ENCODE measurements at regions not wholly inside any gene's neighbourhood (a gene's known extent, or its start where the extent isn't known, plus 50 kb on each side); places are given as distances from the start of the nearest gene placed in this dataset.
A peak's percentile ranks its signal among the peaks of the same experiment; 100 is the strongest.

DNA sequence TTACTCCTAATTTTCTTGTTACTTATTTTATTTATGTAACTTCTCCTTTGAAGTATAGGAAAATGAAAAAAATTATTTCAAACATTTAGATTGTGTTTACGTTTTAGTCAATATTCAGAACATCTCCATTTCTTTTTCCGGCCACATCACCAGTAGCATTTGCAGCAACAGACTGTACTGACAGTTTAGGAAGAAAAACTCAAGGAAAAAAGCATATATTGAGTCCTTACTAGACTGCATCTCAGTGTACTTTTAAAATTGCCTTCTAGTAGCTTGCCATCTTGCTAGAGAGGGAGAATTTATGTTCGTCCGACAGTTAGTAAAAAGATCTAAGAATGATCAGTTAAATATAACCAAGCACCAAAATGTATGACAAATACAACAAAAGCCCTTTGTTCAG is 625.0 kb upstream of the MIS18BP1 start:
- Histone ChIP-seq H3K9me3 (no peaks in the 10 kb centered on the region), H3K4me3 (replicated peaks in 1 of 3) (no peak overlapping the region), H3K4me1 (no peaks in the 10 kb centered on the region), H3K27ac (no peak overlapping the region), H3K27me3 (no peaks in the 10 kb centered on the region), H3K36me3 (no peaks in the 10 kb centered on the region)
- intact Hi-C loops (cut with DNase I): no loop called here
- DNase-seq: no peak
- TF ChIP-seq POLR2A (IDR thresholded peaks at IDR 0.05): no peak
- TF ChIP-seq, protein P1, sequence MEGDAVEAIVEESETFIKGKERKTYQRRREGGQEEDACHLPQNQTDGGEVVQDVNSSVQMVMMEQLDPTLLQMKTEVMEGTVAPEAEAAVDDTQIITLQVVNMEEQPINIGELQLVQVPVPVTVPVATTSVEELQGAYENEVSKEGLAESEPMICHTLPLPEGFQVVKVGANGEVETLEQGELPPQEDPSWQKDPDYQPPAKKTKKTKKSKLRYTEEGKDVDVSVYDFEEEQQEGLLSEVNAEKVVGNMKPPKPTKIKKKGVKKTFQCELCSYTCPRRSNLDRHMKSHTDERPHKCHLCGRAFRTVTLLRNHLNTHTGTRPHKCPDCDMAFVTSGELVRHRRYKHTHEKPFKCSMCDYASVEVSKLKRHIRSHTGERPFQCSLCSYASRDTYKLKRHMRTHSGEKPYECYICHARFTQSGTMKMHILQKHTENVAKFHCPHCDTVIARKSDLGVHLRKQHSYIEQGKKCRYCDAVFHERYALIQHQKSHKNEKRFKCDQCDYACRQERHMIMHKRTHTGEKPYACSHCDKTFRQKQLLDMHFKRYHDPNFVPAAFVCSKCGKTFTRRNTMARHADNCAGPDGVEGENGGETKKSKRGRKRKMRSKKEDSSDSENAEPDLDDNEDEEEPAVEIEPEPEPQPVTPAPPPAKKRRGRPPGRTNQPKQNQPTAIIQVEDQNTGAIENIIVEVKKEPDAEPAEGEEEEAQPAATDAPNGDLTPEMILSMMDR (IDR thresholded peaks at IDR 0.05): no peak
- WGBS, 2 donors: 85 to 93% methylated on average over 4 of the region's 4 CpGs

DNA sequence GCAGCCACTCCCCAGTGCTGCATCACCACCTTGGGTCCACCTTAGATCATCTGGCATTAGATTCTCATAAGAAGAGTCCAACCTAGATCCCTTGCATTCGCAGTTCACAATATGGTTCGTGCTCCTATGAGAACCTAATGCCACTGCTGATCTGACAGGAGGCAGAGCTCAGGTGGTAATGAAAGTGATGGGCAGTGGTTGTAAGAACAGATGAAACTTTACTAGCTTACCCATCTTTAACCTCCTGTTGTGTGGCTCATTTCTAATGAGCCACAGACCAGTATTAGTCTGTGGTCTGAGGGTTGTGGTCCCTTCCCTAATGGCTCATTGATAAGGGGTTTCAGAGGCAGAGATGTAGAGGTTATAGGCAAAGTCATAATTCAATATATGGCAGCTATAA is 615.9 kb upstream of the MIS18BP1 start:
- no peaks in the 10 kb centered on the region for H3K4me1 ChIP-seq
- H3K27me3 ChIP-seq: no peaks in the 10 kb centered on the region
- no peak for TF ChIP-seq POLR2A (IDR thresholded peaks at IDR 0.05)
- TF ChIP-seq, protein P1 (IDR thresholded peaks at IDR 0.05): no peak
- H3K9me3 ChIP-seq: no peaks in the 10 kb centered on the region
- no peak overlapping the region for H3K27ac ChIP-seq
- H3K4me3 ChIP-seq (replicated peaks in 1 of 3): no peak overlapping the region
- WGBS, 2 donors: 87 to 90% methylated on average over 2 of the region's 2 CpGs
- intact Hi-C loops (cut with DNase I): no loop called here
- H3K36me3 ChIP-seq: no peaks in the 10 kb centered on the region
- no peak for DNase-seq

DNA sequence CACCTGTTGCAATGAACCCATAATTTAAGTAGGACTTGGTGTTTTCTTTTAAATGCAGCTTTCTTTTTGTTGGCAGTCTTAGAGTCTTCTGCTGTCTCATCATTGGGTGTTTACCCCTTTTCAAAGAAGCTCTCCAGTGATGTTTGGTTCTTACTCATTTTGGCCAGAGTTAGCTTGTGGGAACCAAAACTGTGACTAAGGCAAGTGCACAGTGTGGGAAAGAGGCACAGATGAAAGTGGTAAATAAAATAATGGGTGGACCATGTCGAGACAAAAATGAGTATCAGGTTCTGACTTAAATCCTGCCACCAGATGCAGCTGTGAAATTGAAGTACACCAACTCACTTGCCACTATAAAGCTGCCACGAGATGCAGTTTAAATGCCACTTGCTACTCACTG is 615.4 kb upstream of the MIS18BP1 start:
- no peaks in the 10 kb centered on the region for H3K4me1 ChIP-seq
- intact Hi-C loops (cut with DNase I): no loop called here

DNA sequence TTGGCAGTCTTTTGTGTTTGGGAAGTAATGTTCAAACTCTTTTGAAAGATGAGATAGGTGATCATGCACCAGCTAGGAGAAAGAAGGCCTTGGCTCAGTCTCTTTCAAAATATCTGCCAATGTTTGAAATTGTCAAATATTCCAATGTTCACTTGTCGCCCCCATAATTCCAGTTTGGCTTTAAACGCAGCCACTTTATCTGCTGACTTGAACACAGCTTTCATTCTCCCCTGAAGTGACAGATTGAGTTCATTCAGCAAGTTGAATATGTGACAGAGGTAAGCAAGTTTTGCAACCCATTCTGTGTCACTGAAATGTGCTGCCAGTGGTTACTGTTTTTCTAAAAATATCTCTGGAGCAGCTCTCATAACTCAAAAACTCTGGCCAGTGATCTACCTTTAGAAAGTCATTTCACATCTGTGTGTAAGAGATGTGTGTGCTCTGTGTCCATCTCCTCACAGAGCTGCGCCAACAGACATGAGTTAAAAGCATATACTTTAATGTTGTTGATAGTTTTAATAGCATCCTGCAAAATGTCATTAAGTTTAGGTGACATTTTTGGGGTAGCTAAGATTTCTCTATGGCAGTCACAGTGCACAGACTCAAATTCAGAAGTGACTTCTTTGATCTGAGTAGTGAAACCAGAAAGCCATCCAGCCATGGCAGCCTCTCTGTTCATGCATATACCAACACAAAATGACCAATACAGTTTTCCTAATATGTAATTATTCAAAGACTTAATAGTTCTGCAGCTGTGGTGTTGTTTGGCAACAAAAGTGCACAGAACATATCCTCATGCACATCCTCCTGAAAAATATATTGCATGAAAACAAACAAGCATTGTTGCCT is 614.3 kb upstream of the MIS18BP1 start:
- Histone ChIP-seq H3K4me1 (no peaks in the 10 kb centered on the region), H3K9me3 (no peaks in the 10 kb centered on the region), H3K4me3 (replicated peaks in 1 of 3) (no peak overlapping the region), H3K27ac (no peak overlapping the region), H3K27me3 (no peaks in the 10 kb centered on the region), H3K36me3 (no peaks in the 10 kb centered on the region)
- no peak for DNase-seq
- intact Hi-C loops (cut with DNase I): no loop called here
- TF ChIP-seq POLR2A (IDR thresholded peaks at IDR 0.05): no peak
- TF ChIP-seq, protein P1 (IDR thresholded peaks at IDR 0.05): no peak
- WGBS, 2 donors: 92 to 94% methylated on average over 3 of the region's 3 CpGs

More for the DNA sequence above, 615.4 kb upstream of the MIS18BP1 start:
- Histone ChIP-seq H3K36me3 (no peaks in the 10 kb centered on the region), H3K4me3 (replicated peaks in 1 of 3) (no peak overlapping the region), H3K9me3 (no peaks in the 10 kb centered on the region), H3K27me3 (no peaks in the 10 kb centered on the region), H3K27ac (no peak overlapping the region)
- no peak for TF ChIP-seq POLR2A (IDR thresholded peaks at IDR 0.05)
- TF ChIP-seq, protein P1 (IDR thresholded peaks at IDR 0.05): no peak
- WGBS, 2 donors: 30 to 55% methylated on average over 2 of the region's 2 CpGs
- DNase-seq: no peak

DNA sequence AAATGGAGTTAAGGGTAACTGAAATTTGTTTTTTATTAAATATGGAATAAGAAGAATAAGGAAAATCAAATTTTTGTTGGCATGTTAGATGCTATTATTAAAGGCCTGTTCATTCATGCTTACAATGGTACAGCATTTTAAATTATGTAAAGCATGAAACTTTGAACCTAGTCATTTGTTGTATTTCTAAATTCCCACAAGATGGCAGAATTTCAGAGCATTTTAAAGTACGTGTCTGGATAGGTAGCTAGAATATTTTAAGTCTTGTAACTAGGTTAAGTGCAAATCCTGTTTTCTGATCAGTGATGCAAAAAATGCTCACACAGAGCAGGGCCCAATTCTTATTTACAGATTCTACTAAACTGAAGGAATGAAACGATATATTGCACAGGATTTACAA is 585.6 kb upstream of the MIS18BP1 start:
- no peaks in the 10 kb centered on the region for H3K9me3 ChIP-seq
- 13 to 23% methylated on average over 2 of the region's 2 CpGs for WGBS, 2 donors
- H3K27me3 ChIP-seq: no peaks in the 10 kb centered on the region
- peak in 1 of 2 donors; percentile 1 for DNase-seq
- intact Hi-C loops (cut with DNase I): no loop called here
- H3K4me1 ChIP-seq: peaks cover 0 to 5% of the 10 kb centered on the region in 2 donors
- no peak for TF ChIP-seq POLR2A (IDR thresholded peaks at IDR 0.05)
- TF ChIP-seq, protein P1 (IDR thresholded peaks at IDR 0.05): peak in 3 of 6 experiments; percentile 38 to 67 (median 52)
- no peak overlapping the region for H3K4me3 ChIP-seq (replicated peaks in 1 of 3)
- no peaks in the 10 kb centered on the region for H3K36me3 ChIP-seq
- no peak overlapping the region for H3K27ac ChIP-seq

All from thyroid gland (tissue), 4 donors.